ENCODE measurements at regions not wholly inside any gene's neighbourhood (a gene's known extent, or its start where the extent isn't known, plus 50 kb on each side); places are given as distances from the start of the nearest gene placed in this dataset.
A peak's percentile ranks its signal among the peaks of the same experiment; 100 is the strongest.

DNA sequence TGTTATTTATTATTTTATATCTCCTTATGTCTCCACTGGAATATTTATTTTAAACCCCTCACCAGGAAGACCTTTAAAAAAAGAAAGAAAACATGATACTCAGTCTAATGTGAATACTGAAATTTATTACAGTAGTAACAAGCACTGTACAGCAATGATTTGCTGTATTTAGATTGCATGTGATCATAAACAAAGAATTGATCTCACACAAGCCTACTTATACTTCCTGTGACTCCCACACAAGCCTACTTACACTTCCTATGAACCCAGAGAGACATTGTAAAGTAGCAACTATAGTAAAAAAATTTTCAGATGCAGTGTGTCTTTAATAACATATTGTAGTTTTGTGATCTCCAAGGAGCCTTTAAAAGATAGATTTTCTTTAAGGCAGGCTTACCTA, 142.7 kb upstream of the SYT1 start:
- intact Hi-C loops (cut with micrococcal nuclease): no loop called here
- H3K9me2 ChIP-seq (replicated peaks; ENCODE audit: low read length): no peaks in the 10 kb centered on the region
- no peak for TF ChIP-seq EZH2 (IDR thresholded peaks at IDR 0.05; ENCODE audit: low read length, unreplicated experiment)
- no peak for TF ChIP-seq EZH2phosphoT487 (IDR thresholded peaks at IDR 0.05; ENCODE audit: borderline replicate concordance, low read length)
- TF ChIP-seq, protein P1, sequence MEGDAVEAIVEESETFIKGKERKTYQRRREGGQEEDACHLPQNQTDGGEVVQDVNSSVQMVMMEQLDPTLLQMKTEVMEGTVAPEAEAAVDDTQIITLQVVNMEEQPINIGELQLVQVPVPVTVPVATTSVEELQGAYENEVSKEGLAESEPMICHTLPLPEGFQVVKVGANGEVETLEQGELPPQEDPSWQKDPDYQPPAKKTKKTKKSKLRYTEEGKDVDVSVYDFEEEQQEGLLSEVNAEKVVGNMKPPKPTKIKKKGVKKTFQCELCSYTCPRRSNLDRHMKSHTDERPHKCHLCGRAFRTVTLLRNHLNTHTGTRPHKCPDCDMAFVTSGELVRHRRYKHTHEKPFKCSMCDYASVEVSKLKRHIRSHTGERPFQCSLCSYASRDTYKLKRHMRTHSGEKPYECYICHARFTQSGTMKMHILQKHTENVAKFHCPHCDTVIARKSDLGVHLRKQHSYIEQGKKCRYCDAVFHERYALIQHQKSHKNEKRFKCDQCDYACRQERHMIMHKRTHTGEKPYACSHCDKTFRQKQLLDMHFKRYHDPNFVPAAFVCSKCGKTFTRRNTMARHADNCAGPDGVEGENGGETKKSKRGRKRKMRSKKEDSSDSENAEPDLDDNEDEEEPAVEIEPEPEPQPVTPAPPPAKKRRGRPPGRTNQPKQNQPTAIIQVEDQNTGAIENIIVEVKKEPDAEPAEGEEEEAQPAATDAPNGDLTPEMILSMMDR (conservative IDR thresholded peaks at IDR 0.05; ENCODE audit: low read depth, low read length): no peak

GRCh38 chr12:78725033-78725432, 139.5 kb upstream of the SYT1 start:
- ATAC-seq (peak; percentile 15; the same call in 1 of the 2 replicates), DNase-seq (no peak)
- no peaks in the 10 kb centered on the region for H3K9me3 ChIP-seq (ENCODE audit: low read length)
- H2AFZ ChIP-seq (ENCODE audit: low read length): no peak overlapping the region
- no peaks in the 10 kb centered on the region for H3F3A ChIP-seq (ENCODE audit: low read length, unreplicated experiment)
- no peaks in the 10 kb centered on the region; the same call in 1 of the 2 replicates for H3K4me1 ChIP-seq (ENCODE audit: insufficient read depth, low read length)
- no peak overlapping the region for H3K4me3 ChIP-seq (ENCODE audit: low read length)
- no peaks in the 10 kb centered on the region for H3K79me2 ChIP-seq (ENCODE audit: low read length)
- no peaks in the 10 kb centered on the region for H3K9me2 ChIP-seq (replicated peaks; ENCODE audit: low read length)
- H3K36me3 ChIP-seq (ENCODE audit: low read depth, low read length): no peaks in the 10 kb centered on the region
- intact Hi-C loops (cut with micrococcal nuclease): no loop called here
- no peak overlapping the region for H3K9ac ChIP-seq (ENCODE audit: low read length)
- no peaks in the 10 kb centered on the region for H3K27me3 ChIP-seq (ENCODE audit: low read length)
- H3K27ac ChIP-seq (ENCODE audit: low read length): no peak overlapping the region
- no peak for TF ChIP-seq EZH2phosphoT487 (IDR thresholded peaks at IDR 0.05; ENCODE audit: borderline replicate concordance, low read length)
- BruUV-seq (replicated peaks): no TSS peak
- H4K20me1 ChIP-seq (ENCODE audit: low read length): no peaks in the 10 kb centered on the region
- ChIA-PET POLR2A (ENCODE audit: unreplicated experiment) (no interaction called here), CTCF (no interaction called here)
- no peak overlapping the region for H3K4me2 ChIP-seq (ENCODE audit: low read length)

More for the DNA sequence above, 142.7 kb upstream of the SYT1 start:
- no peaks in the 10 kb centered on the region for H3K79me2 ChIP-seq (ENCODE audit: low read length)
- H4K20me1 ChIP-seq (ENCODE audit: low read length): no peaks in the 10 kb centered on the region
- H3K9ac ChIP-seq (ENCODE audit: low read length): no peak overlapping the region
- no peak overlapping the region for H3K27ac ChIP-seq (ENCODE audit: low read length)
- POLR2A ChIA-PET (ENCODE audit: unreplicated experiment): no interaction called here
- DNase-seq (no peak), ATAC-seq (no peak)
- no peak overlapping the region for H3K4me3 ChIP-seq (ENCODE audit: low read length)
- BruUV-seq (replicated peaks): no TSS peak
- CTCF ChIA-PET: no interaction called here
- H3K4me2 ChIP-seq (ENCODE audit: low read length): no peak overlapping the region
- no peaks in the 10 kb centered on the region for H3F3A ChIP-seq (ENCODE audit: low read length, unreplicated experiment)
- H3K4me1 ChIP-seq (ENCODE audit: insufficient read depth, low read length): no peaks in the 10 kb centered on the region; the same call in 1 of the 2 replicates
- no peaks in the 10 kb centered on the region for H3K36me3 ChIP-seq (ENCODE audit: low read depth, low read length)
- H3K27me3 ChIP-seq (ENCODE audit: low read length): no peaks in the 10 kb centered on the region
- no peaks in the 10 kb centered on the region for H3K9me3 ChIP-seq (ENCODE audit: low read length)
- H2AFZ ChIP-seq (ENCODE audit: low read length): no peak overlapping the region

- H3K36me3 ChIP-seq (ENCODE audit: low read depth, low read length): no peaks in the 10 kb centered on the region
- H3K9ac ChIP-seq (ENCODE audit: low read length): no peak overlapping the region
- no peaks in the 10 kb centered on the region for H3K79me2 ChIP-seq (ENCODE audit: low read length)
- H2AFZ ChIP-seq (ENCODE audit: low read length): no peak overlapping the region
- no peaks in the 10 kb centered on the region for H3K27me3 ChIP-seq (ENCODE audit: low read length)
- intact Hi-C loops (cut with micrococcal nuclease): no loop called here
- H3K4me2 ChIP-seq (ENCODE audit: low read length): no peak overlapping the region
- POLR2A ChIA-PET (ENCODE audit: unreplicated experiment): interaction anchor here (0.5 kb wide), 1 partner anchor 127 kb away, joined by 3 read pairs; no protein-coding TSS in a partner anchor
- H3F3A ChIP-seq (ENCODE audit: low read length, unreplicated experiment): no peaks in the 10 kb centered on the region
- no peak for DNase-seq
- CTCF ChIA-PET: interaction anchor here (0.6 kb wide), 1 partner anchor 163 kb away, joined by 3 read pairs; no protein-coding TSS in a partner anchor
- no peak overlapping the region for H3K27ac ChIP-seq (ENCODE audit: low read length)
- no peaks in the 10 kb centered on the region for H3K9me3 ChIP-seq (ENCODE audit: low read length)
- BruUV-seq (replicated peaks): no TSS peak
- ATAC-seq: no peak
- TF ChIP-seq EZH2phosphoT487 (IDR thresholded peaks at IDR 0.05; ENCODE audit: borderline replicate concordance, low read length) (no peak), EZH2 (IDR thresholded peaks at IDR 0.05; ENCODE audit: low read length, unreplicated experiment) (no peak)
- TF ChIP-seq, protein P1 (conservative IDR thresholded peaks at IDR 0.05; ENCODE audit: low read depth, low read length): no peak
- H3K4me3 ChIP-seq (ENCODE audit: low read length): no peak overlapping the region
- no peaks in the 10 kb centered on the region; the same call in 1 of the 2 replicates for H3K4me1 ChIP-seq (ENCODE audit: insufficient read depth, low read length)
- H3K9me2 ChIP-seq (replicated peaks; ENCODE audit: low read length): no peaks in the 10 kb centered on the region
- no peaks in the 10 kb centered on the region for H4K20me1 ChIP-seq (ENCODE audit: low read length)
Measured at GRCh38 chr12:78725951-78726580, 138.5 kb upstream of the SYT1 start.
